IPS-11a (cell line): ENCODE measurements at regions not wholly inside any gene's neighbourhood (a gene's known extent, or its start where the extent isn't known, plus 50 kb on each side); places are given as distances from the start of the nearest gene placed in this dataset.

Source experiments
- H3K4me3 ChIP-seq: one replicate; pipeline ENCODE4 v1.5.1; 2013; ENCODE audit warnings: low read depth, low read length, control low read depth

GRCh38 chr1:87506147-87506546, 177.5 kb downstream of the LMO4 start:
- no peak overlapping the region for H3K4me3 ChIP-seq

- H3K4me3 ChIP-seq = no peak overlapping the region
Observed at GRCh38 chr1:87508247-87508787, 179.6 kb downstream of the LMO4 start.

- no peak overlapping the region for H3K4me3 ChIP-seq
Observed at GRCh38 chr1:87510540-87510939, 181.9 kb downstream of the LMO4 start.

- no peak overlapping the region for H3K4me3 ChIP-seq
Observed at GRCh38 chr1:87511449-87511848, 182.8 kb downstream of the LMO4 start.

GRCh38 chr1:87512431-87512830, 183.8 kb downstream of the LMO4 start:
- no peak overlapping the region for H3K4me3 ChIP-seq

- no peak overlapping the region for H3K4me3 ChIP-seq
Observed at GRCh38 chr1:87513255-87513654, 184.6 kb downstream of the LMO4 start.

GRCh38 chr1:87513966-87514660, 185.4 kb downstream of the LMO4 start:
- H3K4me3 ChIP-seq = no peak overlapping the region

- no peak overlapping the region for H3K4me3 ChIP-seq
Observed at GRCh38 chr1:87515781-87516180, 187.1 kb downstream of the LMO4 start.

- no peak overlapping the region for H3K4me3 ChIP-seq
Observed at GRCh38 chr1:87518794-87519193, 190.1 kb downstream of the LMO4 start.

- no peak overlapping the region for H3K4me3 ChIP-seq
Observed at GRCh38 chr1:87521452-87521851, 192.8 kb downstream of the LMO4 start.

- H3K4me3 ChIP-seq = no peak overlapping the region
Observed at GRCh38 chr1:87523466-87523865, 194.8 kb downstream of the LMO4 start.

GRCh38 chr1:87524021-87524754, 195.5 kb downstream of the LMO4 start:
- no peak overlapping the region for H3K4me3 ChIP-seq

- no peak overlapping the region for H3K4me3 ChIP-seq
Observed at GRCh38 chr1:87528754-87529517, 200.3 kb downstream of the LMO4 start.

GRCh38 chr1:87530042-87530807, 201.5 kb downstream of the LMO4 start:
- H3K4me3 ChIP-seq = no peak overlapping the region

GRCh38 chr1:87535551-87535950, 206.9 kb downstream of the LMO4 start:
- H3K4me3 ChIP-seq = no peak overlapping the region

- H3K4me3 ChIP-seq = no peak overlapping the region
Observed at GRCh38 chr1:87539147-87539546, 210.5 kb downstream of the LMO4 start.

GRCh38 chr1:87542697-87543096, 214.0 kb downstream of the LMO4 start:
- no peak overlapping the region for H3K4me3 ChIP-seq

- H3K4me3 ChIP-seq = no peak overlapping the region
Observed at GRCh38 chr1:87549738-87550137, 221.1 kb downstream of the LMO4 start.

- H3K4me3 ChIP-seq = no peak overlapping the region
Observed at GRCh38 chr1:87553511-87553910, 224.8 kb downstream of the LMO4 start.

GRCh38 chr1:87555366-87555765, 226.7 kb downstream of the LMO4 start:
- no peak overlapping the region for H3K4me3 ChIP-seq

- no peak overlapping the region for H3K4me3 ChIP-seq
Observed at GRCh38 chr1:87556326-87556725, 227.6 kb downstream of the LMO4 start.
